Fibroblast of lung (primary cell): ENCODE measurements at regions not wholly inside any gene's neighbourhood (a gene's known extent, or its start where the extent isn't known, plus 50 kb on each side); places are given as distances from the start of the nearest gene placed in this dataset.

Experiments used
- DNase-seq, 2 donors: peaks; one replicate each; pipeline versions ENCODE4 v3.0.0 to v3.0.0-alpha.2; 2010; ENCODE audit warnings: low read depth in 2 of 2
- H2AFZ ChIP-seq: 2 replicates; pipeline ENCODE4 v1.5.1; 2012; ENCODE audit warnings: low read length, control low read depth, inconsistent platforms
- H3K27ac ChIP-seq: 2 replicates; pipeline ENCODE4 v1.5.1; 2011; ENCODE audit warnings: low read length, control low read depth; ENCODE audit not compliant: insufficient read depth
- H3K27me3 ChIP-seq: 2 replicates; pipeline ENCODE4 v1.5.1; 2011; ENCODE audit warnings: mild to moderate bottlenecking, low read length; ENCODE audit not compliant: control insufficient read depth, insufficient read depth
- H3K36me3 ChIP-seq: 2 replicates; pipeline ENCODE4 v1.5.1; 2011; ENCODE audit warnings: low read length; ENCODE audit not compliant: control insufficient read depth, insufficient read depth
- H3K4me1 ChIP-seq: 2 replicates; pipeline ENCODE4 v1.5.1; 2011; ENCODE audit warnings: low read length; ENCODE audit not compliant: control insufficient read depth, insufficient read depth; ENCODE audit errors: extremely low read depth
- H3K4me2 ChIP-seq: 2 replicates; pipeline ENCODE4 v1.5.1; 2011; ENCODE audit warnings: low read length, control low read depth; ENCODE audit not compliant: insufficient read depth; ENCODE audit errors: extremely low read depth
- H3K4me3 ChIP-seq, 4 experiments: fragments of 200-600 bp in 1 of 4; sonication (generic) in 1 of 4; replicated peaks in 1 of 4; 2 replicates each; pipeline ENCODE4 v1.5.1; 2011 to 2016; ENCODE audit warnings: low read length in 4 of 4, low read depth in 3 of 4, mild to moderate bottlenecking in 3 of 4, control low read depth in 2 of 4, inconsistent platforms in 1 of 4, mixed read lengths in 1 of 4; ENCODE audit not compliant: insufficient read depth in 1 of 4; ENCODE audit errors: control extremely low read depth in 1 of 4
- H3K79me2 ChIP-seq: 2 replicates; pipeline ENCODE4 v1.5.1; 2012; ENCODE audit warnings: mild to moderate bottlenecking, low read length, inconsistent platforms; ENCODE audit not compliant: control insufficient read depth, insufficient read depth
- H3K9ac ChIP-seq: 2 replicates; pipeline ENCODE4 v1.5.1; 2011; ENCODE audit warnings: mild to moderate bottlenecking, low read length, control low read depth; ENCODE audit not compliant: insufficient read depth
- H3K9me3 ChIP-seq: 2 replicates; pipeline ENCODE4 v1.5.1; 2012; ENCODE audit warnings: low read depth, low read length; ENCODE audit not compliant: control insufficient read depth, insufficient read depth
- H4K20me1 ChIP-seq: 2 replicates; pipeline ENCODE4 v1.5.1; 2011; ENCODE audit warnings: low read length; ENCODE audit not compliant: control insufficient read depth, insufficient read depth; ENCODE audit errors: extremely low read depth
- EZH2 ChIP-seq: IDR thresholded peaks from 2 replicates; pipeline ENCODE4 v1.5.1; 2012; ENCODE audit warnings: low read length, control low read depth, mild to moderate bottlenecking; ENCODE audit errors: missing control alignments
- TF ChIP-seq, protein P1 (sequence below), 2 donors: IDR thresholded peaks in 1 of 2; conservative IDR thresholded peaks in 1 of 2; 1 replicate in 1 of 2; 2 replicates in 1 of 2; pipeline ENCODE4 v1.5.1; 2011 to 2012; ENCODE audit warnings: low read length in 2 of 2, control low read depth in 1 of 2, inconsistent platforms in 1 of 2, low read depth in 1 of 2, mild to moderate bottlenecking in 1 of 2

- peak; percentile 93 to 96 for DNase-seq
These were observed 449.0 kb upstream of the IGFBP3 start for GRCh38 chr7:46369933-46370654.

DNA sequence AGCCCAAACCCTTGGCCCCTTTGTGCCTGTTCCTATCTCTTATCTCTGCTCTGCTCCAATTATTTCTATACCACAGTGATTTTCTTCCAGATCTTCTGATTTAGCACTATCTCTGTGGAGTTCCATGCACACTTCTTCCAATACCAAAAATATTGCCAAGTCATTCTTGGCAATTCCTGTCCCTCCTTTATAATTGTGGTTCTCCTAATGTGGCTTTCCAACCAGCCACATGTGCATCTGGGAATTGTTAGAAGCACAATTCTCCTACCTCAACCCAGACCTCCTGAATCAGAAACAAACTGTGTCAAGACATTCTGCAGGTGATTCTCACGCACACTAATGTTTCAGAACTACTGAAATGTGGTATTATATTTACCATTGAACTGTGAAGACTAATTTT lies 447.8 kb upstream of the IGFBP3 start:
- no peak for TF ChIP-seq EZH2
- TF ChIP-seq, protein P1, sequence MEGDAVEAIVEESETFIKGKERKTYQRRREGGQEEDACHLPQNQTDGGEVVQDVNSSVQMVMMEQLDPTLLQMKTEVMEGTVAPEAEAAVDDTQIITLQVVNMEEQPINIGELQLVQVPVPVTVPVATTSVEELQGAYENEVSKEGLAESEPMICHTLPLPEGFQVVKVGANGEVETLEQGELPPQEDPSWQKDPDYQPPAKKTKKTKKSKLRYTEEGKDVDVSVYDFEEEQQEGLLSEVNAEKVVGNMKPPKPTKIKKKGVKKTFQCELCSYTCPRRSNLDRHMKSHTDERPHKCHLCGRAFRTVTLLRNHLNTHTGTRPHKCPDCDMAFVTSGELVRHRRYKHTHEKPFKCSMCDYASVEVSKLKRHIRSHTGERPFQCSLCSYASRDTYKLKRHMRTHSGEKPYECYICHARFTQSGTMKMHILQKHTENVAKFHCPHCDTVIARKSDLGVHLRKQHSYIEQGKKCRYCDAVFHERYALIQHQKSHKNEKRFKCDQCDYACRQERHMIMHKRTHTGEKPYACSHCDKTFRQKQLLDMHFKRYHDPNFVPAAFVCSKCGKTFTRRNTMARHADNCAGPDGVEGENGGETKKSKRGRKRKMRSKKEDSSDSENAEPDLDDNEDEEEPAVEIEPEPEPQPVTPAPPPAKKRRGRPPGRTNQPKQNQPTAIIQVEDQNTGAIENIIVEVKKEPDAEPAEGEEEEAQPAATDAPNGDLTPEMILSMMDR (conservative IDR thresholded peaks at IDR 0.05 in 1 of 2, IDR thresholded peaks at IDR 0.05 in 1 of 2; ENCODE audit: low read depth in 1 of 2, low read length in 2 of 2) = no peak
- Histone ChIP-seq H3K27me3 (no peaks in the 10 kb centered on the region), H3K4me2 (no peak overlapping the region), H4K20me1 (no peaks in the 10 kb centered on the region), H3K79me2 (no peaks in the 10 kb centered on the region), H3K36me3 (no peaks in the 10 kb centered on the region), H3K9me3 (no peaks in the 10 kb centered on the region), H2AFZ (no peak overlapping the region), H3K27ac (no peak overlapping the region), H3K4me3 (no peak overlapping the region), H3K4me1 (peaks cover 2% of the 10 kb centered on the region), H3K9ac (no peak overlapping the region)
- no peak for DNase-seq

More at GRCh38 chr7:46369933-46370654, 449.0 kb upstream of the IGFBP3 start:
- Histone ChIP-seq H3K27ac (peak overlapping the region; percentile 26), H3K4me3 (no peak overlapping the region), H3K36me3 (no peaks in the 10 kb centered on the region), H3K27me3 (no peaks in the 10 kb centered on the region), H3K79me2 (no peaks in the 10 kb centered on the region), H3K9me3 (no peaks in the 10 kb centered on the region), H3K4me1 (peaks cover 2% of the 10 kb centered on the region), H3K9ac (no peak overlapping the region), H3K4me2 (no peak overlapping the region), H4K20me1 (no peaks in the 10 kb centered on the region), H2AFZ (no peak overlapping the region)
- no peak for TF ChIP-seq EZH2
- TF ChIP-seq, protein P1 (conservative IDR thresholded peaks at IDR 0.05 in 1 of 2, IDR thresholded peaks at IDR 0.05 in 1 of 2; ENCODE audit: low read depth in 1 of 2, low read length in 2 of 2) = no peak

DNA sequence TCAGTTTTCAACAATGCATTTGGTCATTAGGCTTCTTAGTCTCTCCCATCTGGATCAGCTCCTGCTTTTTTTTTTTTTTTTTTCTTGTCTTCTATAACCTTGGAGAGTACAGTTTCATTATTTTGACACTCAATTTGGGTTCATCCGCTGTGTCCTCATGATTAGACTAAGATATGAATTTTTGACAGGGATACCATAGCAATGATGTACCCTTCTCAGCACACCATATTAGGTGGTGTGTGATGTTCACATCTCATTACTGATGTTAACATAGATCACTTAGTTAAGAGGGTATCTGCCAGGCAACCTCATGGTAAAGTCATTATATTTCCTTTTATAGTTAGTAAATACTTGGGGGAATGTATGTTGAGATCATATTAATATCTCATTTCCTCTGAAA lies 445.5 kb upstream of the IGFBP3 start:
- TF ChIP-seq, protein P1 (conservative IDR thresholded peaks at IDR 0.05 in 1 of 2, IDR thresholded peaks at IDR 0.05 in 1 of 2; ENCODE audit: low read depth in 1 of 2, low read length in 2 of 2) = no peak
- TF ChIP-seq EZH2 = no peak
- DNase-seq = no peak
- Histone ChIP-seq H3K4me2 (no peak overlapping the region), H4K20me1 (no peaks in the 10 kb centered on the region), H3K9ac (no peak overlapping the region), H3K79me2 (no peaks in the 10 kb centered on the region), H3K27ac (no peak overlapping the region), H3K27me3 (no peaks in the 10 kb centered on the region), H3K9me3 (no peaks in the 10 kb centered on the region), H2AFZ (no peak overlapping the region), H3K4me3 (no peak overlapping the region), H3K36me3 (no peaks in the 10 kb centered on the region), H3K4me1 (peaks cover 2% of the 10 kb centered on the region)
